ENCODE measurements at regions not wholly inside any gene's neighbourhood (a gene's known extent, or its start where the extent isn't known, plus 50 kb on each side); places are given as distances from the start of the nearest gene placed in this dataset.
A peak's percentile ranks its signal among the peaks of the same experiment; 100 is the strongest.

- Histone ChIP-seq H3K4me3 (ENCODE audit: low read depth, low read length) (no peak overlapping the region), H3K36me3 (ENCODE audit: control insufficient read depth, insufficient read depth, low read length) (no peaks in the 10 kb centered on the region), H3K27me3 (ENCODE audit: control insufficient read depth, insufficient read depth, low read length) (no peaks in the 10 kb centered on the region)
- DNase-seq (ENCODE audit: low read depth) (no peak), FAIRE-seq (no peak)
- no peak for TF ChIP-seq CTCF (IDR thresholded peaks at IDR 0.05; ENCODE audit: insufficient read depth, low read length, severe bottlenecking)
Measured at GRCh38 chr10:93206652-93207051, 133.0 kb downstream of the CYP26A1 start.

GRCh38 chr10:93208717-93209464, 135.2 kb downstream of the CYP26A1 start:
- no peak for FAIRE-seq
- H3K4me3 ChIP-seq (ENCODE audit: low read depth, low read length), result no peak overlapping the region
- DNase-seq (ENCODE audit: low read depth), result peak; percentile 17
- no peak for TF ChIP-seq CTCF (IDR thresholded peaks at IDR 0.05; ENCODE audit: insufficient read depth, low read length, severe bottlenecking)
- H3K36me3 ChIP-seq (ENCODE audit: control insufficient read depth, insufficient read depth, low read length), result no peaks in the 10 kb centered on the region
- H3K27me3 ChIP-seq (ENCODE audit: control insufficient read depth, insufficient read depth, low read length), result peaks cover 2% of the 10 kb centered on the region

DNA sequence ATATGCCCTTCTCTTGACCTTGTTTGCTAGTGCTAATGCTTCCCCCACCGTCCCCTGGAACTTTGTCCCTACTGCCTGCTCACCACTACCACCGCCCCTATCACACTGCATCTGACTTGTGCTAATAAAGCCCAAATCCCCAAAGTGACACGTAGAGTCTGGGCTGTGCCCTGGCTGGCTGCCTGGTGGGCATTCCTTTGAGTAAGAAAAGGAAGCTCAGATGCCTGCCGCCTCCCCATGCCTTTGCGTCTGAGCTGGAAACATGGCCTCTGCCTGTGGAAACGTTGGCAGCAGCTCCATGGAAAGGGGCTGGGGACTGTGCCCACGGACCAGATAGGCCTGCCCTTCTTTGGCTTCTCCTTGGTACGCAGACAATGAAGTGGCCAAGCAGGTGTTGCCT, 138.3 kb downstream of the CYP26A1 start:
- H3K27me3 ChIP-seq (ENCODE audit: control insufficient read depth, insufficient read depth, low read length), result peaks cover 2% of the 10 kb centered on the region
- FAIRE-seq (no peak), DNase-seq (ENCODE audit: low read depth) (no peak)
- no peak overlapping the region for H3K4me3 ChIP-seq (ENCODE audit: low read depth, low read length)
- no peaks in the 10 kb centered on the region for H3K36me3 ChIP-seq (ENCODE audit: control insufficient read depth, insufficient read depth, low read length)
- TF ChIP-seq CTCF (IDR thresholded peaks at IDR 0.05; ENCODE audit: insufficient read depth, low read length, severe bottlenecking), result no peak

DNA sequence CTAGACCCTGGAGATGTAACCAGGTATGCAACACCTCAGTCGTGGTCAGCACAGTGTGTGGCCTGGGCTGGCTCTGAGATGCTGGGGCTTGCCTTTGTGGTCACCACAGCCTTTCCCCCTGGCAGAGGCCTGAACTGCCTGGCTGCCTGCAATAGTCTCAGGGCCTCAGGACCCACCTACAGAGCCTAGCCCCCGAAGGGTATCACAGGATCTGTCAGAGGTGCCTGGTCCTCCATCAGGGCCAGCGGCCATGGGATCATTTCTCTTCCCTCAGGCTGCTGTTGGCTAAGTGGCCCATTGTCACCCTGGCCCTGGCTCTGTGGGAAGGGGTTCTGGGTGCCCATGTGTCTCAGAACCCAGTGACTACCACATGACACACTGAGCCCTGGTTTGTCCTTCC, 141.6 kb downstream of the CYP26A1 start:
- Histone ChIP-seq H3K4me3 (ENCODE audit: low read depth, low read length) (no peak overlapping the region), H3K36me3 (ENCODE audit: control insufficient read depth, insufficient read depth, low read length) (no peaks in the 10 kb centered on the region), H3K27me3 (ENCODE audit: control insufficient read depth, insufficient read depth, low read length) (peaks cover 2% of the 10 kb centered on the region)
- DNase-seq (ENCODE audit: low read depth) (no peak), FAIRE-seq (no peak)
- TF ChIP-seq CTCF (IDR thresholded peaks at IDR 0.05; ENCODE audit: insufficient read depth, low read length, severe bottlenecking), result no peak

DNA sequence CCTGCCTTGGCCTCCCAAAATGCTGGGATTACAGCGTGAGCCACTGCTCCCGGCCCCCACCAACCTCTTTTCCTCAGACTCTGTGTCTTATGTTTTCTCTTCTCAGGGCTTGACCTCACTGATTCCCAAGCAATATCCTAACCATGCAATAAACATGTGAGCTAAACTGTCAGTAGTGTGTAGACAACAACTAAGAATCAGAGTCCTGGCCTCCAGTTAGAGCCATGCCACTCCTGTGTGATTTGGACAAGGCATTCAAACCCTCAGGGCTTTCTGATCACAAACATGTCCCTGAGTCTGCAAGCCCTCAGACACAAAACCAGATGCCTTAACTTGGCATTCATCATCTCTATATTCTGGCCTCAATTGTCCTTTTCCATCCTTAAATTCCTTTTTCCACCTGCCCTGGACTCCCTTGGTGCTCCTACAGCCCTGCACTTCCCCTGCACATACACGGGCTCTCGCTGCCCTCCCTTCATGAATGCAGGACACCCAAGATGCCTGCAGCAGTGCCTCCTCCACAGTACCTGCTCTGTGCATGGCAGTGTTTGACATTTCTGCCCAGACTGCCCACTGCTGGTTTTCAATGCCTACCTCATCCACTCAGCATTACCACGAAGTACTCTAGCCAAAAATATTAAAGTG, 142.8 kb downstream of the CYP26A1 start:
- no peak for TF ChIP-seq CTCF (IDR thresholded peaks at IDR 0.05; ENCODE audit: insufficient read depth, low read length, severe bottlenecking)
- Histone ChIP-seq H3K36me3 (ENCODE audit: control insufficient read depth, insufficient read depth, low read length) (no peaks in the 10 kb centered on the region), H3K4me3 (ENCODE audit: low read depth, low read length) (no peak overlapping the region), H3K27me3 (ENCODE audit: control insufficient read depth, insufficient read depth, low read length) (peaks cover 2% of the 10 kb centered on the region)
- no peak for DNase-seq (ENCODE audit: low read depth)
- FAIRE-seq, result no peak

Measured in bronchial epithelial cell (primary cell).